ENCODE measurements at regions not wholly inside any gene's neighbourhood (a gene's known extent, or its start where the extent isn't known, plus 50 kb on each side); places are given as distances from the start of the nearest gene placed in this dataset.

DNA sequence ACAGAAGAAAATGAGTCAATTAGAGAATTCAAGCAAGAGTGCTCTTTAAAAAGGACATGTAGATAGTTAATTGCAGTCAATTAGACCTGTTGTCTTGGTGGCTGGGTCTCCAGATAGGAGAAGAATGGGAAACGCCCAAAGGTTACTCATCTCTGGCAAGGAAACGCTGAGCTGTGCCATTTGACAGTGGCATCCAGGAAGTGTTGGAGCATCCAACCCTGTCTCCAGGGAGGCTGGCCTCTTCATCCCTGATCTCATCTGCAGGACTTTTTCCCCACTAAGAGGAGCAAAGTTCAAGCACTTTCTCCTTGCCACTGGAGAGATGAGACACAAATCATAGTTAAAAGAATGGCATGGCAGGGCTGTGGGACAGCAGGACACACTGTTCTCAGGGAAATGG, 111.7 kb upstream of the MSX2 start:
- no peak overlapping the region for H3K4me3 Mint-ChIP-seq
- no peak overlapping the region for H3K27ac Mint-ChIP-seq
- H3K9me3 Mint-ChIP-seq: peaks cover 2% of the 10 kb centered on the region
- H3K4me1 Mint-ChIP-seq: no peaks in the 10 kb centered on the region
- no peak for DNase-seq
- no peaks in the 10 kb centered on the region for H3K36me3 Mint-ChIP-seq
- H3K27me3 Mint-ChIP-seq: peaks cover 9% of the 10 kb centered on the region

DNA sequence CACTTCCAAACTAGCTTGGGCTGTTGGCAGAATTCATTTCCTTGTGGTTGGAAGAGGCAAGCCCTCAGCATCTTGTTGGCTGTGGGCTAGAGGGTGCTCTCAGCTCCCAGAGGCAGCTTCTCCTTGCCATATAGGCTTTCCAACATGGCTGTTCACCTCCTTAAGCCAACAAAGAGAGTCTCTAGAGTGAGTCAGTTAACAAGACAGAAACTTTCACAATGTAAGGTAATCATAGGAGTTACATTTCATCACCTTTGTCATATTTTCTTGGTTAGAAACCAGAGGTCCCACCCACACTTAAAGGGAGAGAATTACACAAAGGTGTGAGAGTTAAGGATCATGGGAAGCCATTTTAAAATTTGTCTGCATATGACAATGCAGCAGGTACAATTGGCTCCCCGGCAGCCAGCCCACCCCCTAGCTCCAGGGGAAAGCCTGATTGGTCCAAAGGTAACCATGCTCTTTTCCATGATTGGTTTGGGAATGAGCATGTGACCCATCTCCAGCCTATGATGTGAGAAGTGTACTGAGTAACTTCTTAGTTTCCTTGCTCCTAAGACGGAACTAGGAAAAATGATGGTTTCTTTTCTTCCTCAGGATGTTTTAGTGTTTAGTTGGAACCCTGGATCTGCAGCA, 109.8 kb upstream of the MSX2 start:
- H3K4me1 Mint-ChIP-seq: no peaks in the 10 kb centered on the region
- peaks cover 9% of the 10 kb centered on the region for H3K27me3 Mint-ChIP-seq
- H3K9me3 Mint-ChIP-seq: peaks cover 2% of the 10 kb centered on the region
- H3K27ac Mint-ChIP-seq: no peak overlapping the region
- no peaks in the 10 kb centered on the region for H3K36me3 Mint-ChIP-seq
- H3K4me3 Mint-ChIP-seq: no peak overlapping the region
- no peak for DNase-seq

DNA sequence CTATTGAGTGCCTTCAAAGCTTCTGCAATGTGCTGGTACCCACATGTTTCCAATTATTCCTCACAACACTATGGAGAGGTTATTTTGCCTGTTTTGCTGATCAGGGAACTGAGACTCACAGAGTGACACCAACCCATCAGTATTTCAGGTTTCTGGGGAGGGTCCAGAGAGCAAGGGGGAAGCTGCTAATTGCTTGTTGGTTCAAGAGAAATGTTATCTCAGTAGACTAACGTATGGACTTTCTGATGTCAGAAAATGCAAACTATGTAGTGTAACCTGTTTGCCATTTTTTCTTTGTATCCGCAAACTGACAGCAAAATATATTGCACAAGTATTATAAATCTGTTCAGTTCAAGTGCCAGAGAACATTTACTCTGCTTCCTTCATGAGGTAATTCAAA, 108.3 kb upstream of the MSX2 start:
- no peak overlapping the region for H3K4me3 Mint-ChIP-seq
- H3K27me3 Mint-ChIP-seq: peaks cover 9% of the 10 kb centered on the region
- H3K4me1 Mint-ChIP-seq: no peaks in the 10 kb centered on the region
- H3K36me3 Mint-ChIP-seq: no peaks in the 10 kb centered on the region
- no peak overlapping the region for H3K27ac Mint-ChIP-seq
- no peak for DNase-seq
- H3K9me3 Mint-ChIP-seq: peaks cover 2% of the 10 kb centered on the region

DNA sequence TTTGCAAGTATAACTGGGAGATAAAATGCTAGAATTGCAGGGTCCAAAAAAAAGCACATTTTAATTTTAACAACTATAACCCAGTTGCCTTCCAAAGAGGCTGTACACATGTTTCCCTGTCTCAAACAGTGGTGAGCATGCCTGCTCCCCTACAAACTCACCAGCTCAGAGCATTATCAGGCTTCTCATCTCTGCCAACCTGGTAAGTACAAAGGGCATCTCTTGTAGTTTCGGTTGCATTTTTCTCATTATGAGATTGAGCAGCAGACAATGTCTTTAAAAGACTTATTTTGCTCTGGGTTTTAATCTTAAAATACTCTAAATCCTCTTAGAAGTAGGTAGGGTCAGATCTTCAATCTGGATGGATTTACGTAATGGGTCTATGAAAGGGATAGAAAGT, 107.1 kb upstream of the MSX2 start:
- no peak overlapping the region for H3K27ac Mint-ChIP-seq
- no peaks in the 10 kb centered on the region for H3K36me3 Mint-ChIP-seq
- peaks cover 2% of the 10 kb centered on the region for H3K9me3 Mint-ChIP-seq
- H3K27me3 Mint-ChIP-seq: peaks cover 9% of the 10 kb centered on the region
- no peak overlapping the region for H3K4me3 Mint-ChIP-seq
- H3K4me1 Mint-ChIP-seq: no peaks in the 10 kb centered on the region
- no peak for DNase-seq

DNA sequence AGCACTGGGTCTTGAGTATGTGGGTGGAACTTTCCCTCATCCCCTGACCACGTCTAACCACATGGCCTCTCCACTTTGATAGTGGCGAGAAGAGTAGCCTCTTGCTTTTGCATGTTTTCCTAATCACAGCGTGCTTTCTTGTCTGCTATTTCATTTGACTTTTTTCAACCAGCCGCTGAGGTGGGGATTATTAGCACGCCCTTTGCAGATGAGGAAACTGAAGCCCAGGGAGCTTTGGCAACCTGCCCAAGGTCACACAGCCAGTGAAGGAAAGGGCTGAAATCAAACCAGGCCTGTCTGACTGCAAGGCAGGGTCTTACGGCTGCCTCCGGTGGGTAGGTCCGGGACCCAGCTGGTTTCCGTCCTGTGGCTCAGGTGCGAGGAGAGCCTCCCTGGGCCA, 106.5 kb upstream of the MSX2 start:
- H3K9me3 Mint-ChIP-seq: peaks cover 2% of the 10 kb centered on the region
- no peaks in the 10 kb centered on the region for H3K36me3 Mint-ChIP-seq
- no peak overlapping the region for H3K27ac Mint-ChIP-seq
- H3K27me3 Mint-ChIP-seq: peaks cover 9% of the 10 kb centered on the region
- DNase-seq: no peak
- no peak overlapping the region for H3K4me3 Mint-ChIP-seq
- no peaks in the 10 kb centered on the region for H3K4me1 Mint-ChIP-seq

DNA sequence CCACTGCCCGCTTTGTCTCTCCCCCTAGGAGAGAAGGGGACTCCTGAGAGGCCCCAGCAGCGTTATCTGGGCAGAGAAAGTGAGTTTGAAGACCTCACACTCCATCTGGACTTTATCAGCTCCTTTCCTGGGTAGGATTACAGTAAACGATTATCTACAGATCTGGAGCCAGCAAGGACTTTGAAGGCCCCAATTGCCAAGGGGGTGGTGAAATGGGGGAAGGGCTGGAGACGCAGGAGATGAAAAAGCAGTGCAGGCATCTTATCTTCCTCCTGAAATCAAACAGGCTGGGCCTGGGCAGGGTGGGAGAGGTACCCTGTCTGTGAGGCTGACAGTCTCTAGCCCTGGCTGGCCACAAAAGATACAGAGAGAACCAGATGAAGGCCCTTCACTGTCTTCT, 105.8 kb upstream of the MSX2 start:
- H3K4me1 Mint-ChIP-seq: no peaks in the 10 kb centered on the region
- H3K36me3 Mint-ChIP-seq: no peaks in the 10 kb centered on the region
- H3K27ac Mint-ChIP-seq: no peak overlapping the region

DNA sequence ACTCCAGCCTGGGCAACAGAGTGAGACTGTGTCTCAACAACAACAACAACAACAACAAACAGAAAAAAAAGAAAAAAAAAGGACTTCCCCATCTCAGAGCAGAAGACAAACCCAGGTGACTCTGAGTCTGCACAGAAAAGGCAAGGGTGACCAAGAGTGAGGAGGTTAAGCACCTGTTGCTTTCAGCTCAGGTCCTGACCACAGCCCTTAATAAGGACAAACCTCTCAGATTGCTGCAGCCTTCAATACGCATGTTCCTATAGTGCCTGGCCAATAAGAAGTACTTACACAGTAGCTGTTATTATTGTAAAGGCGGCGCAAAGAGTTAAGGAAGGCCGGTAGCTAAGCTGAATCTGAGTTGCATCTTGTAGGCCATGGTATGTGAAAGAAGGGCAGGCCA, 102.3 kb upstream of the MSX2 start:
- DNase-seq: no peak
- Mint-ChIP-seq H3K9me3 (no peaks in the 10 kb centered on the region), H3K36me3 (no peaks in the 10 kb centered on the region), H3K4me3 (no peak overlapping the region), H3K27me3 (peaks cover 6% of the 10 kb centered on the region), H3K4me1 (no peaks in the 10 kb centered on the region), H3K27ac (no peak overlapping the region)

More for the DNA sequence above, 105.8 kb upstream of the MSX2 start:
- Mint-ChIP-seq H3K27me3 (peaks cover 9% of the 10 kb centered on the region), H3K4me3 (no peak overlapping the region), H3K9me3 (peaks cover 2% of the 10 kb centered on the region)
- no peak for DNase-seq

DNA sequence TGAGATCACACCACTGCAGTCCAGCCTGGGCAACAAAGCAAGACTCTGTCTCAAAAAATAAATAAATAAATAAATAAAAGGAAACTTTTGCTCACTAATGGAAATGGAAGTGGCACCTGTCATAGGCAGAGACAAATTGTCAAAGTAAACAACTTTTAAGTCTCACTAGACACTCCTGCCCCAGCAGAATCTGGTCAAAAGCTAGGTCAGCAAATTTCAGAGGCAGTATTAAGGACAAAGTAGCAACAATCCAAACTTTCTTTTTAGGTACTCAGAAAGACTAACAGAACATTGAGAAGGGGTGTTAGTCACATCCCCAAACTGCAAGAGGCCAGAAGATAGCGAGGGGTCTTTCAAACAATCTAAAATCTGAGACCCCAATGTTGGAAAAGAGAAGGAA, 101.4 kb upstream of the MSX2 start:
- Mint-ChIP-seq H3K27me3 (peaks cover 6% of the 10 kb centered on the region), H3K9me3 (no peaks in the 10 kb centered on the region), H3K4me1 (no peaks in the 10 kb centered on the region), H3K4me3 (no peak overlapping the region), H3K36me3 (no peaks in the 10 kb centered on the region), H3K27ac (no peak overlapping the region)
- DNase-seq: no peak

DNA sequence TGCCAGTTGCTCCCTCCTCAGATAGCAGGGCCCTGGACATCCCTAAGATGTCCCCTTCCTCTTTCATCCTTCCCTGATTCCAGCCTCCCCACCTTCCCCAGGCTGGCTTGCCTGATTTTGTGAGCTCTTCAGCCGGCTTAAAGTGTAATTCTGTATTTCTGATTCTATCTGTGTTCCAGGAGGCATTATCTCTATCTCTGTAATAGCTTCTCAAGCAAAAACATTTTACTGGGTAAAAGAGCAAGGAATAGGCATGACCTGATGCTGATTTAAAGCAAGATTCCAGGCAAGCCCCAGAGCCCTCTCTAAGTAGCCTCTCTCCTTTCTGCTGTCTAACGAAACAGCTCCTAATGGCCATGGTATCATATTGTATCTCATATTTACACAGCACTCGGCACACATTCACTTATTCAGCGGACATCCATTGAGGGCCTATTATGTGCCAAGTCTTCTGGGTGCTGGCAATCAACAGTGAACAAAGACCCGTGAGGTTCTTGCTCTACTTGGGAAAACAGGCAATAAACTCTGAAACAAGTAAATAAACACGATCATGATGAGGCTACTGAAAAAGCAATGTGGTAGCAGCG, 100.9 kb upstream of the MSX2 start:
- no peak overlapping the region for H3K27ac Mint-ChIP-seq
- no peaks in the 10 kb centered on the region for H3K36me3 Mint-ChIP-seq
- H3K9me3 Mint-ChIP-seq: no peaks in the 10 kb centered on the region
- H3K4me3 Mint-ChIP-seq: no peak overlapping the region
- peaks cover 6% of the 10 kb centered on the region for H3K27me3 Mint-ChIP-seq
- no peaks in the 10 kb centered on the region for H3K4me1 Mint-ChIP-seq
- no peak for DNase-seq

DNA sequence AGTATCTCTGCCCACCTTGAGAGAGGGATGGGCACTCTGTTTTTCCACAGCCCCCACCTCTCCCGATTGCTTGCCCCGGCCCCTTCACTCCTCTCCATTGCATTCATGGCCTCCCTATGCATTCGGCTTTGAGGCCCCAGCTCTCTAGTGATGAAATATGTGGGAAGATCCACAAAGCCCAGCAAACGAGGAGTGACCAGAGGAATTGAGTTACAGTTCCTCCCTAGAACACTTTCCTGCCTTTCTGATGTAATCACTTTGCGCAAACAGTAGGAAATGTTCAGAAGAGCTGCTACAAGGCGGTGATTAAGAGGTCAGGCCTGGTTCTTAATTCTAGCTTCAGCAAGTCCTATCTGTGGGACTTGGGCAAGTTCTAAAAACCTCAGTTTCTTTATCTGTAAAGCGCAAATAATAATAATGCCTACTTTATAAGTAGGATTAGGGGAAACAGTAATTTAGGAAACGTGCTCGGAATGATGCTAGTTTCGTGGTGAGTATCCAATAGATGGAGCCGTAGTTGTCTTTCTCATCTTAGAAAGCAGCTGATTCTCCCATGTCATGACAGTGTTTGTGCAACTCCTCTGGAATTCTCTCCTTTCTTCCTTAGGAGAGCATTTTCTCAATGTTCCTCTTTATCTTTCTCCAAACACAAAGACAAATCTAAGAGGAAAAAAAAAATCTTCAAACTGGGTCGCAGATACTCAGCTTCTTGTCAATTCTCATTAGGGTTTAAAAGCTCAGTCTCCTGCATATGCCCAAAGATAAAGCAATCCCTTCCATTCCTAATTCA, 99.5 kb upstream of the MSX2 start:
- Mint-ChIP-seq H3K4me3 (no peak overlapping the region), H3K9me3 (no peaks in the 10 kb centered on the region), H3K27ac (no peak overlapping the region)

DNA sequence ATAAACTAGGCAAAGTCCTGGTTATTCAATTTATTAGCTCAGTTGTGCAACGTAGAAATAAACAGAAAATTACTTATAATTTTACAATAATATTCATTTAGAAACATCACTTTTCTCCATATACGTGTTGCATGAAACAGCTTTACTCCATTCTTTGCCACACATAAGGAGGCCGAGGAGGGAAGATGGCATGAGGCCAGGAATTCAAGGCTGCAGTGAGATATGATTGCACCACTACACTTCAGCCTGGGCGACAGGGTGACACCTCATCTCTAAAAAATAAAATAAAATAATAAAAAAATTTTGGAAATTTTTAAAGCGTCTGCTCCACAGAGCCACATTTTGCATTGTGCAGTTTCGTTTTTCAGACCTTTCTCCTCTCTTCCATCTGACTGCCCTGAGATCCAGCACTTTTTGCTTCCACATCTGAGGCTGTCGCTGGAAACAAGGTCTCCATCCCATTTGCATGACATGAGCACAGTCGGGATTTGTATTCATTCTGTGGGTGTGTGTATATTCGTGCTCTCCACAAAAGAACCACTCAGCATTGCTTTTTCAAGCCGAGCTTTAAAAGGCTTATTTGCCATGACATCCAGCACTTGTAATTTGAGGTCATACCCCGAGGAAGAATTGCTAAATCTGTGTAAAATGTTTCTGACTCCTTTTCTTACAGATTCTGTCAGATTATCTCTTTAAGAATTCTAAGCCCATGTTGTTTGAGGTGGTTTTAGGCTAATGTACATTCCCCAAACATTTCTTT, 98.6 kb upstream of the MSX2 start:
- H3K27ac Mint-ChIP-seq: no peak overlapping the region
- no peaks in the 10 kb centered on the region for H3K36me3 Mint-ChIP-seq
- no peaks in the 10 kb centered on the region for H3K4me1 Mint-ChIP-seq
- DNase-seq: no peak
- H3K9me3 Mint-ChIP-seq: no peaks in the 10 kb centered on the region
- H3K27me3 Mint-ChIP-seq: peaks cover 4% of the 10 kb centered on the region
- no peak overlapping the region for H3K4me3 Mint-ChIP-seq

More for the DNA sequence above, 99.5 kb upstream of the MSX2 start:
- no peaks in the 10 kb centered on the region for H3K4me1 Mint-ChIP-seq
- no peaks in the 10 kb centered on the region for H3K36me3 Mint-ChIP-seq
- peaks cover 4% of the 10 kb centered on the region for H3K27me3 Mint-ChIP-seq
- DNase-seq: no peak

DNA sequence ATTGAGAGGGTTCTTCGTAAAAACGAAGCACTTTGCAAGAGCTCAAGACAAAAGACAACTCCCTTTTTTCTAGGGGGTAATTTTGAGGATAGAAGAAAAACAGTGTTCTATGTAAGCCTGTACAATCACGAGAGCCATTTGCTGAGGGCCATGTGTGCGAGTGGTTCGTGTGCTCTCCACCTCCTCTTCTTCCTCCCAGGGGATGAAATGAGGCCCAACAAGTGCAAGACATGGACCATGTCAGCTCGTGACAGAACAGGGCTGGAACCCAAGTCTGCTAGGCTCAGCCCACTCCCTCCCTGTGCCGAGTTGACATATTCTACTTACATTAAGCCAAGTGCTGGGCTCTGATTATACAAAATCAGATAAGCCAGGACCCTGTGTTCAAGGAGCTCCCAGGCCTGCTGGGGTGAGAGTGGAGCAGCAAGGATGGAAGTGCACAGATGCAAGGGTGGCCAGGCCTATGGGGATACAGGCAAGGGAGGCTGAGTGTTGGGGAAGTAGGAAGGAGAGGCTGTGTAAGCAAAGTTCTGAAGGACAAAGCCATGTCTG, 97.9 kb upstream of the MSX2 start:
- Mint-ChIP-seq H3K36me3 (no peaks in the 10 kb centered on the region), H3K4me3 (no peak overlapping the region), H3K4me1 (no peaks in the 10 kb centered on the region), H3K9me3 (no peaks in the 10 kb centered on the region), H3K27ac (no peak overlapping the region), H3K27me3 (peaks cover 4% of the 10 kb centered on the region)
- DNase-seq: no peak

DNA sequence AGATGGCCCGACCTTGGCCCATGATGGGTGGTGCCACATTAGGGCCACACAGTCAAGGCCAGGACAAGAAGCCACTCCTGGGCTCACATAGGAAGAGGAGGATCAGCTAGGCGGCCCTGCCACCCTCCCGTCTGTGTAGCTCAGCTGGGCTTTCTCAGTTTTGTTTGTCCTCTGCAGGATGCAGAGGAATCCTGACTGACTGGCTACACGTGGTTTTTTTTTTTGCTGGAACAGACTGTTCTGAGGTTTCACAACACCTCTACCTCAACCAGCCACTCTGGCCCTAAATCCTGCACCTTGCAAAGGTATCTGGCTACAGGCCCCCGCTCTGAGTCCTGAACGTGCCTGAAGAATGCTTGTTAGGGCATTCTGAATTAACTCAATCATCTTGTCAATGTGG, 88.3 kb upstream of the MSX2 start:
- no peak for DNase-seq
- Mint-ChIP-seq H3K4me3 (no peak overlapping the region), H3K9me3 (no peaks in the 10 kb centered on the region), H3K27me3 (peaks cover 4% of the 10 kb centered on the region), H3K36me3 (no peaks in the 10 kb centered on the region), H3K4me1 (no peaks in the 10 kb centered on the region), H3K27ac (no peak overlapping the region)

DNA sequence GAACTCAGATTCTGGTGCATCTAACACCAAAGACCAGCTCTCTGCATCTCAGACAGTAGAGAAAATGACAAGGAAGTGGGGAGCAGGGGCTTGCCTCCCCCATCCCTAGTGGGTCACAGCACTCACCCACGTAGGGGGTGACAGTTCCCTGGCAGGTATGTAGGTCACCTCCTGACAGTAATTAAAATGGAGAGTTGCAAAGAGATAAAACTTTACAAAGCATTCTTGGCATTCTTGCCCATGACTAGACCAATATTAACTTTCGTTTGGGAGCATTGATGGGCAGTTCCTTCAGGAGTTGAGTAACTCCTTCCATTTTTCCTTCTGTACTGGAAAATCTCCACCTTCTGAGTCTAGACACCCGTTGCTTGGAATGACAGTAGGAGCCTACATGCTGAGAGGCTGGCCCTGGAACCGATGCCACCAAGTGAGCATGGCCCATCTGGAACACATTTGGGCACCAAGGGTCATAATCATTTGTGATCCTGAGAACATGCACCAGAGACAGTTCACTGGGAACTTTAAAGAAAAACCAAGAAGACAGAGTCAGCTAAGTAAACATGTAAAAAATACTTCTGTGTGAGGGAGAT, 81.5 kb upstream of the MSX2 start:
- H3K27me3 Mint-ChIP-seq: no peaks in the 10 kb centered on the region
- H3K4me3 Mint-ChIP-seq: no peak overlapping the region
- no peak for DNase-seq
- no peaks in the 10 kb centered on the region for H3K36me3 Mint-ChIP-seq
- H3K9me3 Mint-ChIP-seq: no peaks in the 10 kb centered on the region
- no peaks in the 10 kb centered on the region for H3K4me1 Mint-ChIP-seq
- H3K27ac Mint-ChIP-seq: no peak overlapping the region

DNA sequence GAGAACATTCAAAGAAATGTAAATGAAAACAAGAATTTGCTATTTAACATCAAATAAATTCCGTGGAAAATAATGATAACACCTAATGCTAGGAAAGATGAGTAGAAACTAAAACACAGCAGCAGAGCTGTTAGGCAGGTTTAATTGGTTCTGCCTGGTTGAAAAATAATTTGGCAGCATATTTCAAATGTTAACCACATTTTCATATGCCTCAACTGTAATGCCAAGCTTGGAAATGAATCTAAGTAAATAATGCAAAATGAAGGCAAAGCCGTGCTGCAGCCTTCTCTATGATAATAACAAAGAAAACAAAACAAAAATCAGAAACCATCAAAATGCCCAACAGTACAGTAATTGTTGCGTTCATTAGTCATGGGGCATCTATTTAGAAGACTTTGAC, 79.9 kb upstream of the MSX2 start:
- DNase-seq: no peak

More for the DNA sequence above, 79.9 kb upstream of the MSX2 start:
- no peak overlapping the region for H3K27ac Mint-ChIP-seq
- H3K4me3 Mint-ChIP-seq: no peak overlapping the region
- no peaks in the 10 kb centered on the region for H3K36me3 Mint-ChIP-seq
- H3K27me3 Mint-ChIP-seq: no peaks in the 10 kb centered on the region
- no peaks in the 10 kb centered on the region for H3K4me1 Mint-ChIP-seq
- H3K9me3 Mint-ChIP-seq: peaks cover 2% of the 10 kb centered on the region

All from activated naive CD8-positive, alpha-beta T cell treated with anti-CD3 and anti-CD28 coated beads for 36 hours (primary cell).